Erythroblast (primary cell): ENCODE measurements at regions not wholly inside any gene's neighbourhood (a gene's known extent, or its start where the extent isn't known, plus 50 kb on each side); places are given as distances from the start of the nearest gene placed in this dataset.

Experiments
- GATA1 ChIP-seq: IDR thresholded peaks from 2 replicates; pipeline ENCODE4 v1.6.1; 2011; ENCODE audit warnings: low read depth, mild to moderate bottlenecking, control low read depth, low read length, moderate library complexity
- POLR2A ChIP-seq: IDR thresholded peaks from 2 replicates; pipeline ENCODE4 v1.6.1; 2011; ENCODE audit warnings: mild to moderate bottlenecking, low read length

GRCh38 chr14:105909046-105909827 lies 382.9 kb downstream of the TMEM121 start:
- no peak for TF ChIP-seq POLR2A
- no peak for TF ChIP-seq GATA1
